ENCODE measurements at regions not wholly inside any gene's neighbourhood (a gene's known extent, or its start where the extent isn't known, plus 50 kb on each side); places are given as distances from the start of the nearest gene placed in this dataset.
"Not testable (repeated sequence)": the region's sequence is repeated elsewhere in the genome, so short reads cannot be mapped to it uniquely, and the experiment has no call there.

GRCh38 chr4:151597691-151598090 lies 163.1 kb downstream of the GATB start:
- WGBS (ENCODE audit: insufficient coverage, insufficient replicate concordance, low lambda C conversion rate, missing lambda C conversion rate), result 25% methylated on average over 8 of the region's 8 CpGs
- CTCF ChIA-PET, result interaction anchor here (0.6 kb wide), 1 partner anchor 35 kb away, joined by 3 read pairs; no protein-coding TSS in a partner anchor

GRCh38 chr4:151599863-151600262 lies 160.9 kb downstream of the GATB start:
- no peaks in the 10 kb centered on the region for H3K9me3 ChIP-seq (replicated peaks; ENCODE audit: control insufficient read depth, insufficient read depth, low read length)
- no peak overlapping the region for H3K9ac ChIP-seq (ENCODE audit: control insufficient read depth, insufficient read depth, low read length)
- FAIRE-seq (no peak), DNase-seq (ENCODE audit: low read depth, low spot score) (no peak), ATAC-seq (no peak)
- CTCF ChIA-PET, result interaction anchor here (1.7 kb wide), 1 partner anchor 9 kb away, joined by 3 read pairs; no protein-coding TSS in a partner anchor
- H3K79me2 ChIP-seq (ENCODE audit: control insufficient read depth, insufficient read depth, low read length), result no peaks in the 10 kb centered on the region
- BruUV-seq (replicated peaks), result no TSS peak
- H3K27me3 ChIP-seq (replicated peaks in 1 of 2; ENCODE audit: control insufficient read depth in 2 of 2, insufficient read depth in 2 of 2, low read length in 1 of 2), result peaks cover 0 to 3% of the 10 kb centered on the region in 2 experiments; a peak in 3 of 4 replicates
- in situ Hi-C loops (cut with MboI), result no loop called here
- no peaks in the 10 kb centered on the region for H3K4me1 ChIP-seq (ENCODE audit: control insufficient read depth, insufficient read depth, low read length)
- POLR2A ChIA-PET, result no interaction called here
- no peaks in the 10 kb centered on the region for H4K20me1 ChIP-seq (ENCODE audit: control insufficient read depth, insufficient read depth)
- H3K36me3 ChIP-seq (ENCODE audit: control insufficient read depth in 2 of 2, insufficient read depth in 2 of 2, low read length in 1 of 2), result no peaks in the 10 kb centered on the region
- 18% methylated on average over 2 of the region's 2 CpGs for WGBS (ENCODE audit: insufficient coverage, insufficient replicate concordance, low lambda C conversion rate, missing lambda C conversion rate)
- SMC1A ChIA-PET (ENCODE audit: uncharacterized antibody, unreplicated experiment), result interaction anchor here (1.1 kb wide), 1 partner anchor 13 kb away, joined by 4 read pairs; no protein-coding TSS in a partner anchor
- no peak overlapping the region for H3K4me3 ChIP-seq
- H3K4me2 ChIP-seq (ENCODE audit: control insufficient read depth, insufficient read depth), result no peak overlapping the region
- H2AFZ ChIP-seq (ENCODE audit: control insufficient read depth, low read depth, low read length), result no peak overlapping the region
- intact Hi-C loops (cut with micrococcal nuclease; ENCODE audit: unreplicated experiment), result no loop called here
- H3K27ac ChIP-seq (ENCODE audit: control insufficient read depth, insufficient read depth), result no peak overlapping the region
- RAD21 ChIA-PET (ENCODE audit: unreplicated experiment), result no interaction called here
- no peak for TF ChIP-seq E4F1 (IDR thresholded peaks at IDR 0.05; ENCODE audit: borderline replicate concordance, partially characterized antibody)
- TF ChIP-seq ZNF592 (IDR thresholded peaks at IDR 0.05), result no peak
- no peak for TF ChIP-seq EGR1 (IDR thresholded peaks at IDR 0.05; ENCODE audit: borderline replicate concordance in 1 of 2, low read depth in 2 of 2, low read length in 2 of 2)
- no peak for TF ChIP-seq ZNF687 (IDR thresholded peaks at IDR 0.05)
- TF ChIP-seq YY1 (IDR thresholded peaks at IDR 0.05; ENCODE audit: low read depth, low read length), result no peak

More at GRCh38 chr4:151597691-151598090, 163.1 kb downstream of the GATB start:
- H3K4me2 ChIP-seq (ENCODE audit: control insufficient read depth, insufficient read depth); DNase-seq (ENCODE audit: low read depth, low spot score); H2AFZ ChIP-seq (ENCODE audit: control insufficient read depth, low read depth, low read length); H3K27ac ChIP-seq (ENCODE audit: control insufficient read depth, insufficient read depth); H3K4me3 ChIP-seq; POLR2A ChIA-PET; in situ Hi-C loops (cut with MboI); H3K27me3 ChIP-seq (replicated peaks in 1 of 2; ENCODE audit: control insufficient read depth in 2 of 2, insufficient read depth in 2 of 2, low read length in 1 of 2); H3K9me3 ChIP-seq (replicated peaks; ENCODE audit: control insufficient read depth, insufficient read depth, low read length); H3K36me3 ChIP-seq (ENCODE audit: control insufficient read depth in 2 of 2, insufficient read depth in 2 of 2, low read length in 1 of 2); SMC1A ChIA-PET (ENCODE audit: uncharacterized antibody, unreplicated experiment); H4K20me1 ChIP-seq (ENCODE audit: control insufficient read depth, insufficient read depth); H3K4me1 ChIP-seq (ENCODE audit: control insufficient read depth, insufficient read depth, low read length); intact Hi-C loops (cut with micrococcal nuclease; ENCODE audit: unreplicated experiment); BruUV-seq (replicated peaks); ATAC-seq; FAIRE-seq; H3K79me2 ChIP-seq (ENCODE audit: control insufficient read depth, insufficient read depth, low read length); H3K9ac ChIP-seq (ENCODE audit: control insufficient read depth, insufficient read depth, low read length): not testable (repeated sequence)
- RAD21 ChIA-PET (ENCODE audit: unreplicated experiment), result interaction anchor here (0.6 kb wide), 1 partner anchor 742 kb away, joined by 3 read pairs; no protein-coding TSS in a partner anchor
